ENCODE measurements at regions not wholly inside any gene's neighbourhood (a gene's known extent, or its start where the extent isn't known, plus 50 kb on each side); places are given as distances from the start of the nearest gene placed in this dataset.

- peaks cover 9% of the 10 kb centered on the region for H3K9me3 Mint-ChIP-seq
- no peaks in the 10 kb centered on the region for H3K27me3 Mint-ChIP-seq
Observed at GRCh38 chr7:68733219-68734153, 864.8 kb upstream of the AUTS2 start.

GRCh38 chr7:68734431-68734830 is 863.8 kb upstream of the AUTS2 start:
- H3K36me3 Mint-ChIP-seq (ENCODE audit: low read depth) = no peaks in the 10 kb centered on the region
- H3K27ac Mint-ChIP-seq = no peak overlapping the region
- no peak overlapping the region for H3K4me3 Mint-ChIP-seq
- no peaks in the 10 kb centered on the region for H3K4me1 Mint-ChIP-seq
- no peaks in the 10 kb centered on the region for H3K27me3 Mint-ChIP-seq
- no peak for ATAC-seq
- DNase-seq = no peak
- H3K9me3 Mint-ChIP-seq = peaks cover 9% of the 10 kb centered on the region

More at GRCh38 chr7:68733219-68734153, 864.8 kb upstream of the AUTS2 start:
- ATAC-seq (no peak), DNase-seq (no peak)
- Mint-ChIP-seq H3K36me3 (ENCODE audit: low read depth) (no peaks in the 10 kb centered on the region), H3K4me1 (no peaks in the 10 kb centered on the region), H3K27ac (no peak overlapping the region), H3K4me3 (no peak overlapping the region)

GRCh38 chr7:68739306-68739705 is 859.0 kb upstream of the AUTS2 start:
- ATAC-seq (no peak), DNase-seq (no peak)
- no peak overlapping the region for H3K4me3 Mint-ChIP-seq
- no peaks in the 10 kb centered on the region for H3K27me3 Mint-ChIP-seq
- no peaks in the 10 kb centered on the region for H3K4me1 Mint-ChIP-seq
- peaks cover 10% of the 10 kb centered on the region for H3K9me3 Mint-ChIP-seq
- no peaks in the 10 kb centered on the region for H3K36me3 Mint-ChIP-seq (ENCODE audit: low read depth)
- no peak overlapping the region for H3K27ac Mint-ChIP-seq

- H3K4me1 Mint-ChIP-seq = no peaks in the 10 kb centered on the region
- H3K4me3 Mint-ChIP-seq = no peak overlapping the region
- no peak for ATAC-seq
- DNase-seq = no peak
- no peak overlapping the region for H3K27ac Mint-ChIP-seq
- peaks cover 7% of the 10 kb centered on the region for H3K9me3 Mint-ChIP-seq
- no peaks in the 10 kb centered on the region for H3K27me3 Mint-ChIP-seq
- no peaks in the 10 kb centered on the region for H3K36me3 Mint-ChIP-seq (ENCODE audit: low read depth)
Observed at GRCh38 chr7:68744036-68744435, 854.2 kb upstream of the AUTS2 start.

- Mint-ChIP-seq H3K27me3 (no peaks in the 10 kb centered on the region), H3K4me1 (no peaks in the 10 kb centered on the region), H3K27ac (no peak overlapping the region), H3K36me3 (ENCODE audit: low read depth) (no peaks in the 10 kb centered on the region), H3K4me3 (no peak overlapping the region), H3K9me3 (peaks cover 14% of the 10 kb centered on the region)
- no peak for DNase-seq
- ATAC-seq = no peak
Observed at GRCh38 chr7:68748934-68749900, 849.1 kb upstream of the AUTS2 start.

GRCh38 chr7:68752485-68753178 is 845.6 kb upstream of the AUTS2 start:
- ATAC-seq (no peak), DNase-seq (no peak)
- H3K9me3 Mint-ChIP-seq = peaks cover 14% of the 10 kb centered on the region
- no peaks in the 10 kb centered on the region for H3K36me3 Mint-ChIP-seq (ENCODE audit: low read depth)
- no peaks in the 10 kb centered on the region for H3K4me1 Mint-ChIP-seq
- H3K4me3 Mint-ChIP-seq = no peak overlapping the region
- H3K27ac Mint-ChIP-seq = no peak overlapping the region
- no peaks in the 10 kb centered on the region for H3K27me3 Mint-ChIP-seq

- Mint-ChIP-seq H3K27me3 (no peaks in the 10 kb centered on the region), H3K27ac (no peak overlapping the region), H3K4me1 (no peaks in the 10 kb centered on the region), H3K9me3 (peaks cover 9% of the 10 kb centered on the region), H3K4me3 (no peak overlapping the region), H3K36me3 (ENCODE audit: low read depth) (no peaks in the 10 kb centered on the region)
- ATAC-seq (no peak), DNase-seq (no peak)
Observed at GRCh38 chr7:68754414-68754813, 843.9 kb upstream of the AUTS2 start.

GRCh38 chr7:68756986-68757495 is 841.2 kb upstream of the AUTS2 start:
- no peaks in the 10 kb centered on the region for H3K27me3 Mint-ChIP-seq
- DNase-seq (no peak), ATAC-seq (no peak)
- H3K4me1 Mint-ChIP-seq = no peaks in the 10 kb centered on the region
- no peaks in the 10 kb centered on the region for H3K36me3 Mint-ChIP-seq (ENCODE audit: low read depth)
- H3K9me3 Mint-ChIP-seq = peaks cover 9% of the 10 kb centered on the region
- H3K27ac Mint-ChIP-seq = no peak overlapping the region
- no peak overlapping the region for H3K4me3 Mint-ChIP-seq

GRCh38 chr7:68760556-68760955 is 837.7 kb upstream of the AUTS2 start:
- H3K27me3 Mint-ChIP-seq = no peaks in the 10 kb centered on the region
- no peak for DNase-seq
- ATAC-seq = no peak
- no peaks in the 10 kb centered on the region for H3K36me3 Mint-ChIP-seq (ENCODE audit: low read depth)
- H3K9me3 Mint-ChIP-seq = peaks cover 3% of the 10 kb centered on the region
- H3K4me3 Mint-ChIP-seq = no peak overlapping the region
- no peaks in the 10 kb centered on the region for H3K4me1 Mint-ChIP-seq
- H3K27ac Mint-ChIP-seq = no peak overlapping the region

- DNase-seq (no peak), ATAC-seq (no peak)
- Mint-ChIP-seq H3K27ac (no peak overlapping the region), H3K36me3 (ENCODE audit: low read depth) (no peaks in the 10 kb centered on the region), H3K27me3 (no peaks in the 10 kb centered on the region), H3K4me3 (no peak overlapping the region), H3K4me1 (no peaks in the 10 kb centered on the region), H3K9me3 (peaks cover 4% of the 10 kb centered on the region)
Observed at GRCh38 chr7:68767462-68767861, 830.8 kb upstream of the AUTS2 start.

- Mint-ChIP-seq H3K9me3 (peaks cover 16% of the 10 kb centered on the region), H3K27me3 (no peaks in the 10 kb centered on the region), H3K4me3 (no peak overlapping the region), H3K27ac (no peak overlapping the region), H3K4me1 (no peaks in the 10 kb centered on the region), H3K36me3 (ENCODE audit: low read depth) (no peaks in the 10 kb centered on the region)
- no peak for ATAC-seq
- DNase-seq = no peak
Observed at GRCh38 chr7:68770649-68771048, 827.6 kb upstream of the AUTS2 start.

GRCh38 chr7:68776326-68776725 is 821.9 kb upstream of the AUTS2 start:
- H3K27ac Mint-ChIP-seq = no peak overlapping the region
- H3K9me3 Mint-ChIP-seq = peaks cover 22% of the 10 kb centered on the region
- no peaks in the 10 kb centered on the region for H3K4me1 Mint-ChIP-seq
- H3K4me3 Mint-ChIP-seq = no peak overlapping the region
- DNase-seq (no peak), ATAC-seq (no peak)
- no peaks in the 10 kb centered on the region for H3K36me3 Mint-ChIP-seq (ENCODE audit: low read depth)
- H3K27me3 Mint-ChIP-seq = no peaks in the 10 kb centered on the region

- DNase-seq = no peak
- Mint-ChIP-seq H3K4me3 (no peak overlapping the region), H3K27ac (no peak overlapping the region), H3K36me3 (ENCODE audit: low read depth) (no peaks in the 10 kb centered on the region), H3K27me3 (no peaks in the 10 kb centered on the region), H3K4me1 (no peaks in the 10 kb centered on the region), H3K9me3 (peaks cover 23% of the 10 kb centered on the region)
- ATAC-seq = no peak
Observed at GRCh38 chr7:68783684-68784083, 814.6 kb upstream of the AUTS2 start.

GRCh38 chr7:68785036-68785435 is 813.2 kb upstream of the AUTS2 start:
- DNase-seq (no peak), ATAC-seq (no peak)
- no peak overlapping the region for H3K27ac Mint-ChIP-seq
- no peaks in the 10 kb centered on the region for H3K4me1 Mint-ChIP-seq
- no peak overlapping the region for H3K4me3 Mint-ChIP-seq
- peaks cover 17% of the 10 kb centered on the region for H3K9me3 Mint-ChIP-seq
- no peaks in the 10 kb centered on the region for H3K36me3 Mint-ChIP-seq (ENCODE audit: low read depth)
- no peaks in the 10 kb centered on the region for H3K27me3 Mint-ChIP-seq
